SH-SY5Y (cell line): ENCODE measurements at regions not wholly inside any gene's neighbourhood (a gene's known extent, or its start where the extent isn't known, plus 50 kb on each side); places are given as distances from the start of the nearest gene placed in this dataset.

ENCODE experiments used
- GATA2 ChIP-seq: IDR thresholded peaks from 2 replicates; pipeline ENCODE4 v1.6.1; 2011; ENCODE audit warnings: mild to moderate bottlenecking, low read depth, low read length
- GATA3 ChIP-seq: IDR thresholded peaks from 2 replicates; pipeline ENCODE4 v1.6.1; 2011; ENCODE audit warnings: low read depth, mild to moderate bottlenecking, low read length, moderate library complexity

GRCh38 chr6:134600671-134601070 is 282.8 kb upstream of the SGK1 start:
- no peak for TF ChIP-seq GATA2
- no peak for TF ChIP-seq GATA3
